ENCODE measurements at regions not wholly inside any gene's neighbourhood (a gene's known extent, or its start where the extent isn't known, plus 50 kb on each side); places are given as distances from the start of the nearest gene placed in this dataset.

- ChIA-PET POLR2A (no interaction called here), CTCF (no interaction called here), RAD21 (ENCODE audit: low non-redundant PET in 1 of 2, low total read pairs in 2 of 2, uncharacterized antibody in 2 of 2, unreplicated experiment in 2 of 2) (no interaction called here)
- Histone ChIP-seq H3K4me2 (ENCODE audit: low read length) (no peak overlapping the region), H3K27me3 (ENCODE audit: insufficient read depth, low read length) (no peaks in the 10 kb centered on the region), H4K20me1 (ENCODE audit: insufficient read depth) (no peaks in the 10 kb centered on the region), H3K4me1 (ENCODE audit: control insufficient read depth in 1 of 2, insufficient read depth in 2 of 2, low read length in 2 of 2) (no peaks in the 10 kb centered on the region), H3K9ac (ENCODE audit: low read length) (no peak overlapping the region), H2AFZ (ENCODE audit: low read depth, low read length, poor library complexity, severe bottlenecking) (no peak overlapping the region), H3K4me3 (replicated peaks in 1 of 2; ENCODE audit: low read depth in 1 of 2, low read length in 2 of 2) (no peak overlapping the region), H3K27ac (ENCODE audit: low read depth, low read length) (no peak overlapping the region), H3K9me2 (ENCODE audit: insufficient read depth) (no peaks in the 10 kb centered on the region), H3K9me3 (ENCODE audit: control insufficient read depth in 1 of 2, insufficient read depth in 1 of 2, low read depth in 1 of 2, low read length in 2 of 2) (no peaks in the 10 kb centered on the region), H3K79me2 (ENCODE audit: insufficient read depth, low read length) (no peaks in the 10 kb centered on the region), H3K36me3 (ENCODE audit: control insufficient read depth in 1 of 2, insufficient read depth in 2 of 2, low read length in 2 of 2) (no peaks in the 10 kb centered on the region)
- DNase-seq (ENCODE audit: low read depth, low spot score) (no peak), ATAC-seq (no peak)
- TF ChIP-seq RAD21 (IDR thresholded peaks at IDR 0.05; ENCODE audit: low read depth), result no peak
- no peak for TF ChIP-seq MAX (IDR thresholded peaks at IDR 0.05)
- TF ChIP-seq POLR2AphosphoS5 (IDR thresholded peaks at IDR 0.05; ENCODE audit: low read depth, low read length), result no peak
- TF ChIP-seq ELF1 (IDR thresholded peaks at IDR 0.05; ENCODE audit: borderline replicate concordance, low read depth), result no peak
- TF ChIP-seq SRF (IDR thresholded peaks at IDR 0.05; ENCODE audit: low read depth), result no peak
- TF ChIP-seq SIN3A (IDR thresholded peaks at IDR 0.05; ENCODE audit: low read depth), result no peak
- no peak for TF ChIP-seq ZBTB33 (IDR thresholded peaks at IDR 0.05; ENCODE audit: extremely low read depth, insufficient replicate concordance, low read length)
- intact Hi-C loops (cut with micrococcal nuclease), result no loop called here
- no TSS peak for BruUV-seq (replicated peaks)
Measured at GRCh38 chr4:178423366-178423765, 981.1 kb upstream of the AGA start.

GRCh38 chr4:178426871-178427270 is 984.6 kb upstream of the AGA start:
- ChIA-PET RAD21 (ENCODE audit: low non-redundant PET in 1 of 2, low total read pairs in 2 of 2, uncharacterized antibody in 2 of 2, unreplicated experiment in 2 of 2) (no interaction called here), CTCF (no interaction called here), POLR2A (no interaction called here)
- intact Hi-C loops (cut with micrococcal nuclease), result no loop called here
- H3K27me3 ChIP-seq (ENCODE audit: insufficient read depth, low read length), result no peaks in the 10 kb centered on the region
- H4K20me1 ChIP-seq (ENCODE audit: insufficient read depth), result no peaks in the 10 kb centered on the region
- no peaks in the 10 kb centered on the region for H3K9me2 ChIP-seq (ENCODE audit: insufficient read depth)
- no TSS peak for BruUV-seq (replicated peaks)
- no peaks in the 10 kb centered on the region for H3K79me2 ChIP-seq (ENCODE audit: insufficient read depth, low read length)
- no peaks in the 10 kb centered on the region for H3K4me1 ChIP-seq (ENCODE audit: control insufficient read depth in 1 of 2, insufficient read depth in 2 of 2, low read length in 2 of 2)
- TF ChIP-seq FOSL1 (IDR thresholded peaks at IDR 0.05; ENCODE audit: low read depth) (no peak), REST (IDR thresholded peaks at IDR 0.05; ENCODE audit: low read depth) (no peak), ZBTB33 (IDR thresholded peaks at IDR 0.05; ENCODE audit: extremely low read depth, insufficient replicate concordance, low read length) (no peak), EZH2 (IDR thresholded peaks at IDR 0.05) (no peak), RAD21 (IDR thresholded peaks at IDR 0.05; ENCODE audit: low read depth) (no peak), POLR2A (IDR thresholded peaks at IDR 0.05; ENCODE audit: borderline replicate concordance, extremely low read depth, insufficient read depth, insufficient read length) (no peak)
- no peak overlapping the region for H2AFZ ChIP-seq (ENCODE audit: low read depth, low read length, poor library complexity, severe bottlenecking)
- no peak overlapping the region for H3K9ac ChIP-seq (ENCODE audit: low read length)
- H3K4me2 ChIP-seq (ENCODE audit: low read length), result no peak overlapping the region
- no peaks in the 10 kb centered on the region for H3K9me3 ChIP-seq (ENCODE audit: control insufficient read depth in 1 of 2, insufficient read depth in 1 of 2, low read depth in 1 of 2, low read length in 2 of 2)
- no peak for DNase-seq (ENCODE audit: low read depth, low spot score)
- no peak for ATAC-seq
- no peak overlapping the region for H3K4me3 ChIP-seq (replicated peaks in 1 of 2; ENCODE audit: low read depth in 1 of 2, low read length in 2 of 2)
- H3K27ac ChIP-seq (ENCODE audit: low read depth, low read length), result no peak overlapping the region
- no peaks in the 10 kb centered on the region for H3K36me3 ChIP-seq (ENCODE audit: control insufficient read depth in 1 of 2, insufficient read depth in 2 of 2, low read length in 2 of 2)

Measured in HCT116 (cell line).